ENCODE measurements at regions not wholly inside any gene's neighbourhood (a gene's known extent, or its start where the extent isn't known, plus 50 kb on each side); places are given as distances from the start of the nearest gene placed in this dataset.

- in situ Hi-C loops (cut with MboI; ENCODE audit: low sequenced_read_pairs): no loop called here
Observed at GRCh38 chr3:124273651-124274050, 281.7 kb upstream of the ROPN1 start.

DNA sequence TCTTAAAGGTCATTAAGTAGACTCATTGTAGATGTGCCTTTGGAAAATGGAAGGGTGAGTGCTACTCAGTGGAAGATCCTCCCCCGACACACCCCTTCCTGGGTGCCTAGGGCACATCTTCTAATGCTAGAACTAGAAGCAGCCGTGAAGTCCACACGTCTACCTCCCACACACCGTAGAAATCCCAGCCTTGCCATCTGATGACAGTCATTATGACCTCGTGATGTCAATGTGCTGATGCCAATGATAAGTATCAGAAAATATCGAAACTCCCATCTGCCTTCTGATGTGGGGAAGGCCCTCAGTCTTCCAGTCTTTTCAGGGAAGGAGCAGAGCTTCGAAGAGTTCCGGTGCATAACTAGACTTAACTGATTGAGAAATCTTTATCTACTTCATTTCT lies 282.1 kb upstream of the ROPN1 start:
- in situ Hi-C loops (cut with MboI; ENCODE audit: low sequenced_read_pairs): no loop called here

DNA sequence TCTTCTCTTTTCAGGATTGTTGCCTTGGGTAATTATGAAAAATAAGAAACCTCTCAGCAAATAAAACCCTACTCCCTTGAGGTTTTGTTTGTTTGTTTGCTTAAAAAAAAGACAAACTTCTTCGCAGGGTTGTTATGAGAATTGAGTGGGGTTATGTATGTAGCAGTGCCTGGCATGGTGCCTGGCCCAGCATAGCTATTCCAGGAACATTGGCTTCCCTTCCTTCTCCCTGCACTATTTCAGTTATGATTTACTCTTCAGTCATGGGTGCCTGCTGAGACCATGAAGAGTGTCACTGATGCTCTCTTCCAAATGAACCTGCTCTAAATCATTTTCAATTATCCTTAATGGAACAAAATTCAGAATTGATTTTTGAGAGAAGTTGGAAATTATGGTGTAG lies 283.5 kb upstream of the ROPN1 start:
- in situ Hi-C loops (cut with MboI; ENCODE audit: low sequenced_read_pairs): no loop called here

DNA sequence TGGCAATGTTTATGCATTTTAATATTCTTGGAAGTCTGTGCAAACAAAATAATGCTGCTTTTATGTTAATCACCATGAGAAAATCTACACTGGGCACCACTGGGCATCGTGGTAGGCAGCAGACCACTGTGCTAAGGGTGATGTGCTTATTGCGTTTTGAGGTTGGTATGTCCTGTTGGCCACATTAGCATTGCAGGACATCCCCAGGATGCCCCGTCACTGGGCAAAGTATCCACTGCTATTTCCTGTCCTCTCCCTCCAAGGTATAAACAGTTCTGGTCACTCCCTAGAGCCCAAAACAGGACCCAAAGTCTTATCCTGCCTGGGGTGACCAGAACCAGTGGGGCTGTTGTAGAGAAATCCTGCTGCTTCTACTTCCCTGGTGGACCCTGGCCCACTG lies 284.2 kb upstream of the ROPN1 start:
- in situ Hi-C loops (cut with MboI; ENCODE audit: low sequenced_read_pairs): no loop called here

GRCh38 chr3:124276539-124277143 lies 284.7 kb upstream of the ROPN1 start:
- in situ Hi-C loops (cut with MboI; ENCODE audit: low sequenced_read_pairs): no loop called here

DNA sequence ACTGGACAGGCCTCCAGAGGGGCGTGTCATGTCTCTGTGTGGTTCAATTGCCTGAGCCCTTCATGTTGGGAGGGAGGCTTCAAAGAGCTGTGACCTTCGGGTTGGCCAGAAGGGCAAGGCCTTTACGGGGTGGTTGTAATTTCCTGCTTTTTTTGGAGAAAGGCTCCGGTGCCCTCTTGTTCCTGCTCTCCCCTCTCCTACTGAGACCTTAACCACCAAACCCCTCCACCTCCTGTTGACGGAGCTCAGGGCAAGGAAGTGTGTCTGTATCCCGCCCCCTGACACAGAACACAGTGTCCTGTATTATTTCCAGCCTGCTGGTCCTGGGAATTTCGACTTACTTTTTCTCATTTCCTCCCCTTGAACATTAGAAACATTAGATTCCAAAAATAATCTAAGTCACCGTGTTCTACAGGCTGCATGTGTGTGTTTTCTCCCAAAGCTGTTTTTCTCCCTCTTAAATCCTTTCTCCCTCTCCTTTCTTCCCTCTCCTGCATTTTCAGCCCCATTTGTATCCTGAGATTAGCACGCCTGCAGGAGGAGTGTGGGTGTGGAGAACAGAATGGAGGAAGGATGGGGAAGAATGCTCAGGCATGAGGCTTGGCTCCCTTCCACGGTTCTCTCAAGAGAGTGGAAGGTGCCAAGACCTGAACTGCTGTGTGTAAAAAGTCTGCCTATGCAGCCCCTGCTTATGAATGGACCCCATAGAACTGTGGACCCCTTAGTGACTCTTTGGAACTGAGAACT lies 285.4 kb upstream of the ROPN1 start:
- in situ Hi-C loops (cut with MboI; ENCODE audit: low sequenced_read_pairs): no loop called here

DNA sequence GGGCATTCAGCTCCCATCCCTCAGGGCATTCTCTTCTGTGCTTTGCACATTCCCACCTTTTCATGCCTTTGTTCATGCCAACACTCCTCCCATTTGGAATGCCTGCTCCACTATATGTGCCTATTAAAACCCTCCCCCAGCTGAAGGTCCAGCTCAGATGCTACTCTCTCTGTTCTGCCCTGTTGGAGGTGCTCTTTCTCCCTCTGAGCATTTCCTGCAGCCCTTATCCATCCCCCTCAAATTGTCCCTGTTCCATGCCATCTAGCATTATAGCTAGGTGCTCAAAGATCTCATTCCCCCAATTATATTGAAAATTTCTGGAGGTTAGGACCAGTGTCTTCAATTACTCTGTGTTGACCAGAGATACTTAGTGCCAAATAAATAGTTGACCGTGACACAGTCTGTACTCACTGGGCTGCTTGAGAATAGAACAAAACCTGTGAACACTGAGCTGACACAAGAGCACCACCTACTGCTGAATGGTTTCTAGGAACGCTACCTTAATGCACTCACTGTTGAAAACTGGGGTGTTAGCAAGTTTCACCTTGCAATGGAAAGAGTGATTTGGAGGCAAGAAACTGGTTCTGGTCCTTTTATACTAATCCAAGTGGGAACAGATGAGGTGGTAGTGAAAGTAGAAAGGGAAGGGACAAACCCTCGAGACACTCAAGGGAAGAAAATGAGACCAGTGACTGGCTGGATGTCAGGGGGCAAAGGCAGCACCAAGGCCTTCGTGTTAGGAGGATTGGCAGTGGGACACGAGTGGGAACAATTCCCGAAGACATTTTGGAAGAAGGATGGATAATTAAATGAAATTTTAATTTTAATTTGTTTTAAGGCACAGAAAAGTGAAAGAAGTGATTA lies 289.8 kb upstream of the ROPN1 start:
- in situ Hi-C loops (cut with MboI; ENCODE audit: low sequenced_read_pairs): no loop called here

- in situ Hi-C loops (cut with MboI; ENCODE audit: low sequenced_read_pairs): no loop called here
Observed at GRCh38 chr3:124282751-124283651, 291.1 kb upstream of the ROPN1 start.

DNA sequence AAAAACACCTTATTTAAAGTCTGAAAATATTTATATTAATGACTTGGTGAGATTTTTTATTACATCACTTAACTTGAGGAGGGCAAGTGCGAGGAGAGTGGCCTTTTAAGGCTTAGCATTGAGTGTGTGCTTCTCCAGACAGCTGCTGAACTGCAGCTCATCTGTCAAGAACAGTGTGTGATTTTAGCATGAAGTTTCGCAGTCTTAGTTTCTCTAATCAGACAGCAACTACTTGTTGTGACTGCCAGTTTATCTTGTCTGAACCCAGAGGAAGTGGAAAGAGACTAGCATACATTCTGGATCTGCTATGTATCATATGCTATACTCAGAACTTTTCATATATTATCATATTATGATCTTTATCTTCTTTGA lies 291.7 kb upstream of the ROPN1 start:
- in situ Hi-C loops (cut with MboI; ENCODE audit: low sequenced_read_pairs): no loop called here

GRCh38 chr3:124288996-124289395 lies 297.1 kb upstream of the ROPN1 start:
- in situ Hi-C loops (cut with MboI; ENCODE audit: low sequenced_read_pairs): no loop called here

DNA sequence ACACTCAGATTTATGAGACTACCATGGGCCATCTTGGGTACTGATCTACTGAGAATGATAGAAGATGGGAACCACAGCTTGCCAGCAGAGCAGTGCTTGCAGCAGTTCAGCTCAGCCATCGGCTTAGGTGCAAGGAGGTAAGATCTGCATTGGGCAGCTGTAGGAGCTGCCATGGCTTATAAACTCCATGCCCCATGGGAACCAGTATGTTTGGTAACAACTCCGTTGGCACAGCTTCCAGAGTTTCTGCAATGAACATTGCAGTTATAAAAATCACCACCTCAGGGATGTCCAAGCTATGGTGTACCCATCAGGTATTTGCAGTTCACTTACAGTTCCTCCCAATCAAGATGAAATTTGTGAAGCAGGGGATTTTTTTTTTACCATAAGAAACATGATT lies 299.1 kb upstream of the ROPN1 start:
- in situ Hi-C loops (cut with MboI; ENCODE audit: low sequenced_read_pairs): no loop called here

DNA sequence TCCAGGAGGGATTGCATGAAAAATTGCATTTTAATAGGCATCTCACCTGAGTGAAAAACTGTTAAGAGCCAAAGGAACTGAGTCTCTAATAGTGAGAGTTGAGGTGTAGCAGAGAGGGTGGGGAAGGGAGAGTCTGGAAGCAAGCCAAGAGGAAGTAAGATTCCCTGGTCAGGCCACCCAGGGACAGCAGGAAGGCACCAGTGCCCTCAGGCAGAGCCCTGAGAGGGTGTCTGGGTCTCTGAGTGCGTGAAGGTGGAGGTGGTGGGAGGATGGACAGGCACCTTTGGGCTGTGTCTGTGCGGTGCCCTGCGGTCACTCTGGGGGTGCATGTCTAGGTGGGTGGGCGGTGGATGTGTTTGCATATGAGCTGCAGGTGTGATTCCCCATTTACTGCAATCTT lies 300.4 kb upstream of the ROPN1 start:
- in situ Hi-C loops (cut with MboI; ENCODE audit: low sequenced_read_pairs): no loop called here

DNA sequence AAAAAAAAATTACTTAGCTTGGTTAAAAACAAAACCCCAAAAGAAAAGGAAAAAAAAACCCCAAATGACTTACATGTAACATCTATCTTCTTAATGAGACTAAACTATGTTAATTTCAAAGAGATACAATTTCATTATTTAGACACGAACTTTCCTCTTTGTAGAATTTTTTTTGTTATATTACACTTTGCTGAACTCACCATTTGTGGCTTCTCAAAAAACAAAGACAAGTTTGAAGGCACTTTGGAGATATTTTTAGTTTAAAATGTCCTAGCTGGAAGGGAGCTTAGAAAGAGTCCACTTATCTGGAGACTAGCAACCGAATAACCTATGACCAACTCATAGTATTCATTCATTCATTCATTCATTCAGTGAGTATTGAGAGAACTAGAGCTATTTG lies 301.7 kb upstream of the ROPN1 start:
- in situ Hi-C loops (cut with MboI; ENCODE audit: low sequenced_read_pairs): no loop called here

- in situ Hi-C loops (cut with MboI; ENCODE audit: low sequenced_read_pairs): no loop called here
Observed at GRCh38 chr3:124295362-124295761, 303.4 kb upstream of the ROPN1 start.

- in situ Hi-C loops (cut with MboI; ENCODE audit: low sequenced_read_pairs): no loop called here
Observed at GRCh38 chr3:124296406-124296805, 304.5 kb upstream of the ROPN1 start.

- in situ Hi-C loops (cut with MboI; ENCODE audit: low sequenced_read_pairs): no loop called here
Observed at GRCh38 chr3:124297062-124297980, 305.4 kb upstream of the ROPN1 start.

- in situ Hi-C loops (cut with MboI; ENCODE audit: low sequenced_read_pairs): no loop called here
Observed at GRCh38 chr3:124298301-124298700, 306.4 kb upstream of the ROPN1 start.

GRCh38 chr3:124298951-124299350 lies 307.0 kb upstream of the ROPN1 start:
- in situ Hi-C loops (cut with MboI; ENCODE audit: low sequenced_read_pairs): no loop called here

DNA sequence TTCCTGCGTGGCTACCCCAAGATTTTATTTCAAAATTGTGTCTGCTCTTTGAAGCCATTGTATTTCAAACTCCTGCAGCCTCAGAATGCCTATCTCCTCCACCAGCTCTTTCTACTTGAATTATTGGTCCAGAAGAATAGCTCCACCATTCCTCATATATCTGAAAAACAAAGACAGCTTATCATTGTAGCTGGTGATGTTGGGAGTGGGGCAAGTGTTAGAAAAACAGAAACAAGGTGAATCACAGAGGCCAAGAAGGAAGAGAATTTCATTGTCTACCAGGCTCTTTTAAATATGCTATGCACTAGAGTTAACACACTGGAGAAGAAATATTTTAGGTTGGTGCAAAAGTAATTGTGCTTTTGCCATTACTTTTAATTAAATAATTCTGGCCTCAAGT lies 307.9 kb upstream of the ROPN1 start:
- in situ Hi-C loops (cut with MboI; ENCODE audit: low sequenced_read_pairs): no loop called here

- in situ Hi-C loops (cut with MboI; ENCODE audit: low sequenced_read_pairs): no loop called here
Observed at GRCh38 chr3:124300416-124300815, 308.5 kb upstream of the ROPN1 start.
